ENCODE measurements at regions not wholly inside any gene's neighbourhood (a gene's known extent, or its start where the extent isn't known, plus 50 kb on each side); places are given as distances from the start of the nearest gene placed in this dataset.

GRCh38 chr1:162988869-162989268 is 80.3 kb upstream of the RGS4 start:
- Mint-ChIP-seq H3K27ac (no peak overlapping the region), H3K27me3 (peaks cover 6% of the 10 kb centered on the region), H3K9me3 (no peaks in the 10 kb centered on the region), H3K36me3 (ENCODE audit: low read depth) (no peaks in the 10 kb centered on the region), H3K4me1 (ENCODE audit: low read depth) (no peaks in the 10 kb centered on the region), H3K4me3 (no peak overlapping the region)
- DNase-seq (no peak), ATAC-seq (no peak)
- intact Hi-C loops (cut with micrococcal nuclease), result no loop called here
- ChIA-PET CTCF (no interaction called here), POLR2A (no interaction called here)
- TF ChIP-seq CTCF (IDR thresholded peaks at IDR 0.05), result no peak

- no peaks in the 10 kb centered on the region for H3K9me3 Mint-ChIP-seq
- CTCF ChIA-PET, result no interaction called here
- H3K36me3 Mint-ChIP-seq (ENCODE audit: low read depth), result no peaks in the 10 kb centered on the region
Observed at GRCh38 chr1:162987866-162988265, 81.3 kb upstream of the RGS4 start.

GRCh38 chr1:162985816-162986435 is 83.2 kb upstream of the RGS4 start:
- ATAC-seq, result no peak
- CTCF ChIA-PET, result interaction anchor here (1.1 kb wide), 1 partner anchor 9 kb away, joined by 3 read pairs; no protein-coding TSS in a partner anchor
- H3K4me1 Mint-ChIP-seq (ENCODE audit: low read depth), result no peaks in the 10 kb centered on the region
- DNase-seq, result no peak
- H3K4me3 Mint-ChIP-seq, result no peak overlapping the region
- no peak for TF ChIP-seq CTCF (IDR thresholded peaks at IDR 0.05)
- POLR2A ChIA-PET, result no interaction called here
- no peaks in the 10 kb centered on the region for H3K36me3 Mint-ChIP-seq (ENCODE audit: low read depth)
- intact Hi-C loops (cut with micrococcal nuclease), result no loop called here
- H3K27ac Mint-ChIP-seq, result no peak overlapping the region
- H3K27me3 Mint-ChIP-seq, result peaks cover 11% of the 10 kb centered on the region
- no peaks in the 10 kb centered on the region for H3K9me3 Mint-ChIP-seq

More at GRCh38 chr1:162987866-162988265, 81.3 kb upstream of the RGS4 start:
- no peak overlapping the region for H3K27ac Mint-ChIP-seq
- TF ChIP-seq CTCF (IDR thresholded peaks at IDR 0.05), result no peak
- no peak for ATAC-seq
- H3K27me3 Mint-ChIP-seq, result peaks cover 6% of the 10 kb centered on the region
- no peaks in the 10 kb centered on the region for H3K4me1 Mint-ChIP-seq (ENCODE audit: low read depth)
- no peak overlapping the region for H3K4me3 Mint-ChIP-seq
- intact Hi-C loops (cut with micrococcal nuclease), result no loop called here
- DNase-seq, result no peak
- POLR2A ChIA-PET, result no interaction called here

GRCh38 chr1:162984699-162985098 is 84.5 kb upstream of the RGS4 start:
- Mint-ChIP-seq H3K27me3 (peaks cover 11% of the 10 kb centered on the region), H3K4me1 (ENCODE audit: low read depth) (no peaks in the 10 kb centered on the region), H3K9me3 (no peaks in the 10 kb centered on the region), H3K36me3 (ENCODE audit: low read depth) (no peaks in the 10 kb centered on the region), H3K27ac (no peak overlapping the region), H3K4me3 (no peak overlapping the region)
- ChIA-PET POLR2A (no interaction called here), CTCF (interaction anchor here (1.1 kb wide), 1 partner anchor 10 kb away, joined by 3 read pairs; no protein-coding TSS in a partner anchor)
- no peak for ATAC-seq
- no peak for TF ChIP-seq CTCF (IDR thresholded peaks at IDR 0.05)
- DNase-seq, result no peak
- intact Hi-C loops (cut with micrococcal nuclease), result no loop called here

GRCh38 chr1:162983671-162984425 is 85.3 kb upstream of the RGS4 start:
- no peak overlapping the region for H3K27ac Mint-ChIP-seq
- CTCF ChIA-PET, result no interaction called here
- TF ChIP-seq CTCF (IDR thresholded peaks at IDR 0.05), result no peak
- intact Hi-C loops (cut with micrococcal nuclease), result no loop called here
- H3K27me3 Mint-ChIP-seq, result peaks cover 11% of the 10 kb centered on the region
- no peaks in the 10 kb centered on the region for H3K9me3 Mint-ChIP-seq
- no peaks in the 10 kb centered on the region for H3K4me1 Mint-ChIP-seq (ENCODE audit: low read depth)
- no peak for ATAC-seq
- H3K4me3 Mint-ChIP-seq, result no peak overlapping the region
- no peak for DNase-seq
- H3K36me3 Mint-ChIP-seq (ENCODE audit: low read depth), result no peaks in the 10 kb centered on the region
- POLR2A ChIA-PET, result no interaction called here

Data from activated CD8-positive, alpha-beta T cell treated with anti-CD3 and anti-CD28 coated beads for 36 hours (primary cell).